ENCODE measurements at regions not wholly inside any gene's neighbourhood (a gene's known extent, or its start where the extent isn't known, plus 50 kb on each side); places are given as distances from the start of the nearest gene placed in this dataset.

GRCh38 chr5:159385536-159385935 is 55.2 kb upstream of the IL12B start:
- no peak for DNase-seq (ENCODE audit: low read depth)

- no peak for DNase-seq (ENCODE audit: low read depth)
These were observed 55.9 kb upstream of the IL12B start for GRCh38 chr5:159386028-159386711.

GRCh38 chr5:159392871-159393270 is 62.6 kb upstream of the IL12B start:
- no peak for DNase-seq (ENCODE audit: low read depth)

GRCh38 chr5:159393854-159394274 is 63.6 kb upstream of the IL12B start:
- DNase-seq (ENCODE audit: low read depth): no peak

GRCh38 chr5:159395202-159395601 is 64.9 kb upstream of the IL12B start:
- DNase-seq (ENCODE audit: low read depth): no peak

- DNase-seq (ENCODE audit: low read depth): no peak
These were observed 68.6 kb upstream of the IL12B start for GRCh38 chr5:159398936-159399335.

- no peak for DNase-seq (ENCODE audit: low read depth)
These were observed 70.2 kb upstream of the IL12B start for GRCh38 chr5:159400476-159400875.

GRCh38 chr5:159402311-159402710 is 72.0 kb upstream of the IL12B start:
- DNase-seq (ENCODE audit: low read depth): no peak

- no peak for DNase-seq (ENCODE audit: low read depth)
These were observed 72.6 kb upstream of the IL12B start for GRCh38 chr5:159402856-159403255.

GRCh38 chr5:159403906-159404681 is 73.8 kb upstream of the IL12B start:
- no peak for DNase-seq (ENCODE audit: low read depth)

GRCh38 chr5:159405611-159406031 is 75.3 kb upstream of the IL12B start:
- DNase-seq (ENCODE audit: low read depth): no peak

- DNase-seq (ENCODE audit: low read depth): no peak
These were observed 76.3 kb upstream of the IL12B start for GRCh38 chr5:159406571-159406970.

GRCh38 chr5:159409801-159410200 is 79.5 kb upstream of the IL12B start:
- no peak for DNase-seq (ENCODE audit: low read depth)

GRCh38 chr5:159410480-159410879 is 80.2 kb upstream of the IL12B start:
- DNase-seq (ENCODE audit: low read depth): no peak

GRCh38 chr5:159411115-159411514 is 80.8 kb upstream of the IL12B start:
- no peak for DNase-seq (ENCODE audit: low read depth)

GRCh38 chr5:159412284-159413046 is 82.2 kb upstream of the IL12B start:
- peak; percentile 45 for DNase-seq (ENCODE audit: low read depth)

GRCh38 chr5:159414021-159414420 is 83.7 kb upstream of the IL12B start:
- DNase-seq (ENCODE audit: low read depth): no peak

- DNase-seq (ENCODE audit: low read depth): no peak
These were observed 85.1 kb upstream of the IL12B start for GRCh38 chr5:159415301-159415937.

GRCh38 chr5:159416438-159416837 is 86.2 kb upstream of the IL12B start:
- no peak for DNase-seq (ENCODE audit: low read depth)

GRCh38 chr5:159417170-159417569 is 86.9 kb upstream of the IL12B start:
- no peak for DNase-seq (ENCODE audit: low read depth)

GRCh38 chr5:159419576-159419975 is 89.3 kb upstream of the IL12B start:
- DNase-seq (ENCODE audit: low read depth): no peak

- DNase-seq (ENCODE audit: low read depth): no peak
These were observed 90.7 kb upstream of the IL12B start for GRCh38 chr5:159420940-159421339.

Measured in activated T-helper 1 cell treated with Interleukin-2 at 50 U/mL for 16 hours (primary cell).